ENCODE measurements at regions not wholly inside any gene's neighbourhood (a gene's known extent, or its start where the extent isn't known, plus 50 kb on each side); places are given as distances from the start of the nearest gene placed in this dataset.

DNA sequence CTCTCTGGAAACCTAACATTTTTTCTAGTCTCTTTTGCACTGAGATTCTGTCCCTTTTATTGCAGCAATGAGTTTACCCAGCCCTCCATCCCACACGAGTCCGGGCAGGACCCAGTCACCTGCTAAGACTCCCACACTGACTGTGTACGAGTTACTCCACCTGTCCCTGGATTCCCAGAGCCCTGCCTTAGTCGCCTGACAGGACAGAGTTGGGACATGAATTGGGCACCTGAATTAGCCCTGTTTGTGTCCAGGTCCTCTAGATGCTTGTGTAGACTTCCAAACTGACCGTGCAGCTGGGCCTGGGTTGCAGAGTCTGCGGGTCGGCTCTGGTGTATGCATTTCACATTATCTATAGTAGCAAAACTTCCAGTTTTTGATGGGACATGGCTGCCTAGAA, 238.7 kb downstream of the VAPA start:
- Histone ChIP-seq H3K36me3 (ENCODE audit: control insufficient read depth, insufficient read depth, low read length) (no peaks in the 10 kb centered on the region), H3K9me3 (ENCODE audit: control insufficient read depth, low read depth, low read length) (no peaks in the 10 kb centered on the region), H3K27me3 (ENCODE audit: control insufficient read depth, insufficient read depth, low read length) (no peaks in the 10 kb centered on the region), H3K4me1 (ENCODE audit: control insufficient read depth, insufficient read depth, low read length) (no peaks in the 10 kb centered on the region), H3K27ac (ENCODE audit: low read length) (no peak overlapping the region), H3K4me3 (ENCODE audit: low read length) (no peak overlapping the region)
- DNase-seq = no peak
- WGBS (ENCODE audit: insufficient coverage, low lambda C conversion rate) = no CpG with 5 or more reads among the region's 7 CpGs

DNA sequence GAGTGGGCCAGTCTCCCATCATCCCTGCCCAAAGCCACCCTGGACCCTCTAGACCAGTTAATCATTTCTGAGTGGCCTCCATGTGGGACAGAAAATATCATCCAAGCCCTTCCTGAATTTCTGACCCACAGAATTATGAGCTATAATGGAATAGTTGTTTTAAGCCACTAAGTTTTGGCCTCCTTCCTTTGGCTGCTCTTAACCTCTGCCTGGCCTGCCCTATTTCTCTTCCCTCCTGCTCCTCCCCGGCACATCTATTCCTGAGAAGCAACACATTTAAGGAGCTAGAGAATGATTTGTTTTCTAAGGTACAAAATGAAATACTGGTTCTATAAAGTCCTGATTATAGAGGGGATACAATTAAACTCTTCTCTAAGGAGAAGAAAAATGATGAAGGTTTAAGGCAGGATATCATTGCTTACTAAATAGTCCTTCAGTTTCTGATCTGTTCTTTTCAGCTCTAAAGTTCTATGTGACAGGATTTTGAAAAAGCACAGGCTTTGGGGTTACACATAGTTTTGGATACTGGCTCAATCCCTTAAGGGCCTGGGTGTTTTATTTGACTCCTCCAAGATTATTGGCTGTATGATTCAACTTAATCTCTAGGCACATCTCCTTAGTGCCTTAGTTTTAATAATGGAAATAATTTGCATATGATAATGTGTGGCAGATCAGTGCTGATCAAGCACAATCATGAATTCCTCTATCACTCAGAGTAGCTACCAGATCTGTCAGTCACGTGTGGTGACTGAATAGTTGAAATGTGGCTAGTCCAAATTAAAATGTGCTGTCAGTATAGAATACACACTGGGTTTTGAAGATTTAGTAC, 240.3 kb downstream of the VAPA start:
- Histone ChIP-seq H3K4me3 (ENCODE audit: low read length) (no peak overlapping the region), H3K4me1 (ENCODE audit: control insufficient read depth, insufficient read depth, low read length) (no peaks in the 10 kb centered on the region), H3K27me3 (ENCODE audit: control insufficient read depth, insufficient read depth, low read length) (no peaks in the 10 kb centered on the region), H3K9me3 (ENCODE audit: control insufficient read depth, low read depth, low read length) (no peaks in the 10 kb centered on the region), H3K27ac (ENCODE audit: low read length) (no peak overlapping the region), H3K36me3 (ENCODE audit: control insufficient read depth, insufficient read depth, low read length) (no peaks in the 10 kb centered on the region)
- no peak for DNase-seq
- WGBS (ENCODE audit: insufficient coverage, low lambda C conversion rate) = no CpG with 5 or more reads among the region's 2 CpGs

DNA sequence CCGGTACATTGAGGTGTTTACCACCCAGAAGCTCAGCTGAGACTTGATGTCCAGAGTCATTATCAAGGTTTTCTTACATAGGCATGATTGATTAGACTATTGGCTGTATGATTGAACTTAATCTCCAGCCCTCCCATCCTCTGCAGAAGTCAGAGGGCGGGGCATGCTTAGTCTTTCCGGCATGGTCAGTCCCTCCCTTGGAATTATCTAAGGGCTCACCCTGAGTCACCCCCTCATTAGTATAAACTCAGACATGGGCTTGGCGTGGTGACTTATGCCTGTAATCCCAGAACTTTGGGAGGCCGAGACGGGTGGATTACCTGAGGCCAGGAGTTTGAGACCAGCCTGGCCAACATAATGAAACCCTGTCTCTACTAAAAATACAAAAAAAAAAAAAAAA, 243.9 kb downstream of the VAPA start:
- no peaks in the 10 kb centered on the region for H3K36me3 ChIP-seq (ENCODE audit: control insufficient read depth, insufficient read depth, low read length)
- H3K4me1 ChIP-seq (ENCODE audit: control insufficient read depth, insufficient read depth, low read length) = no peaks in the 10 kb centered on the region
- no peak overlapping the region for H3K27ac ChIP-seq (ENCODE audit: low read length)
- no peaks in the 10 kb centered on the region for H3K9me3 ChIP-seq (ENCODE audit: control insufficient read depth, low read depth, low read length)
- DNase-seq = no peak
- H3K27me3 ChIP-seq (ENCODE audit: control insufficient read depth, insufficient read depth, low read length) = no peaks in the 10 kb centered on the region
- WGBS (ENCODE audit: insufficient coverage, low lambda C conversion rate) = no CpG with 5 or more reads among the region's 6 CpGs
- no peak overlapping the region for H3K4me3 ChIP-seq (ENCODE audit: low read length)

DNA sequence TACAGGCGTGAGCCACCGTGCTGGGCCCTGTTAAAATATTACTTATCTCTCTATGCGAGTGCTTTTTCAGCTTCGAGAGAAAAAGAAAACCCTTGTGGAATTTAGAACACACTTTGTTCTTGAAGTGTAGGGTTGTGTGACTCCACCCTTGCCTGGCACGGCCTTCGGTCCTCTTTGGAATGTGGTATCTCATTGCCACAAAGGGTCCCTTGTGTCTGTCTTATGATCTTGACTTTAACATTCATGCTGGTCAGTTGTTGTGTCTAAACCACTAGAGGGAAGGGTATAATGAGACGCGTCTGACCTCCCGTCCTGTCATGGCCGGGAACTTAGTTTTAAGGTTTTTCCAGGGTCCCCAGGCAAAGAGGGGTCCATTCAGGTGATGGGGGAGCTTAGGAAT, 246.4 kb downstream of the VAPA start:
- no peak for DNase-seq
- H3K4me1 ChIP-seq (ENCODE audit: control insufficient read depth, insufficient read depth, low read length) = no peaks in the 10 kb centered on the region
- H3K27me3 ChIP-seq (ENCODE audit: control insufficient read depth, insufficient read depth, low read length) = no peaks in the 10 kb centered on the region
- WGBS (ENCODE audit: insufficient coverage, low lambda C conversion rate) = no CpG with 5 or more reads among the region's 10 CpGs
- H3K36me3 ChIP-seq (ENCODE audit: control insufficient read depth, insufficient read depth, low read length) = no peaks in the 10 kb centered on the region
- H3K4me3 ChIP-seq (ENCODE audit: low read length) = no peak overlapping the region
- no peaks in the 10 kb centered on the region for H3K9me3 ChIP-seq (ENCODE audit: control insufficient read depth, low read depth, low read length)
- no peak overlapping the region for H3K27ac ChIP-seq (ENCODE audit: low read length)

DNA sequence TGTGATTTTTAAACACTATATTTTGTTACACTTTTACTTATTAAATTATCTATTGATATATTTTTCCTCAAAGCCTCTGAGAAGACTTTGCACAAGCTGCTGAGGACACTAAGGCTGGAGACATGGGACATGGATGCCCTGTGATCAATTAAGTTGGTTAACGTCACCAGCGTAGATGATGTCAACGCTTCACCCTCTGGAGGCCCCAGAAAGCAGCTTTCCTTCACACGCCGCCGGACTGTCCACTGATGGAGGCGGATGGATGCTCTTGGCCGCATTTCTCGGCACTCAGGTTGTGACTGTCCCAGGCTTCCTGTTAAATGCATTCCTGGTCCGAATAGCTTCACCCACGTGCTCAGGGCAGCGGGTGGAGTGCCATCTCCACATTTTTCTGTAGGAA, 247.5 kb downstream of the VAPA start:
- no peak for DNase-seq
- Histone ChIP-seq H3K4me3 (ENCODE audit: low read length) (no peak overlapping the region), H3K27ac (ENCODE audit: low read length) (no peak overlapping the region), H3K36me3 (ENCODE audit: control insufficient read depth, insufficient read depth, low read length) (no peaks in the 10 kb centered on the region), H3K9me3 (ENCODE audit: control insufficient read depth, low read depth, low read length) (no peaks in the 10 kb centered on the region), H3K4me1 (ENCODE audit: control insufficient read depth, insufficient read depth, low read length) (no peaks in the 10 kb centered on the region), H3K27me3 (ENCODE audit: control insufficient read depth, insufficient read depth, low read length) (no peaks in the 10 kb centered on the region)
- WGBS (ENCODE audit: insufficient coverage, low lambda C conversion rate) = no CpG with 5 or more reads among the region's 12 CpGs

DNA sequence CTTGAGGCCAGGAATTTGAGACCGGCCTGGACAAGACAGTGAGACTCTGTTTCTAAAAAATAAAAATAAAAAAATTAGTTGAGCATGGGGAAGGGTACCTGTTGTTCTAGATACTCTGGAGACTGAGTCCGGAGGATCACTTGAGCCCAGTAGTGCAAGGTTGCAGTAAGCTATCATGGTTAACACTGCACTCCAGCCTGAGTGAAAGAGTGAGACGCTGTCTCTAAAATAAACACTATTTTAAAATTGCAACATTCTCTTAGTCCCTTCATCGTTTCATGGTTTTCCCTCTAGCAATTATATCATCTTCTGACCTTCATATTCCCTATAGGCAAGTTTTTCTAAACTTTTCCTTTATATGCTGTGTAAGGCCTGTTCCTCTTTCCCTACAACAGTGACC, 248.5 kb downstream of the VAPA start:
- H3K9me3 ChIP-seq (ENCODE audit: control insufficient read depth, low read depth, low read length) = no peaks in the 10 kb centered on the region
- H3K36me3 ChIP-seq (ENCODE audit: control insufficient read depth, insufficient read depth, low read length) = no peaks in the 10 kb centered on the region
- DNase-seq = no peak
- H3K4me3 ChIP-seq (ENCODE audit: low read length) = no peak overlapping the region
- 83% methylated on average over 1 of the region's 4 CpGs for WGBS (ENCODE audit: insufficient coverage, low lambda C conversion rate)
- no peaks in the 10 kb centered on the region for H3K4me1 ChIP-seq (ENCODE audit: control insufficient read depth, insufficient read depth, low read length)
- H3K27me3 ChIP-seq (ENCODE audit: control insufficient read depth, insufficient read depth, low read length) = no peaks in the 10 kb centered on the region
- H3K27ac ChIP-seq (ENCODE audit: low read length) = no peak overlapping the region

DNA sequence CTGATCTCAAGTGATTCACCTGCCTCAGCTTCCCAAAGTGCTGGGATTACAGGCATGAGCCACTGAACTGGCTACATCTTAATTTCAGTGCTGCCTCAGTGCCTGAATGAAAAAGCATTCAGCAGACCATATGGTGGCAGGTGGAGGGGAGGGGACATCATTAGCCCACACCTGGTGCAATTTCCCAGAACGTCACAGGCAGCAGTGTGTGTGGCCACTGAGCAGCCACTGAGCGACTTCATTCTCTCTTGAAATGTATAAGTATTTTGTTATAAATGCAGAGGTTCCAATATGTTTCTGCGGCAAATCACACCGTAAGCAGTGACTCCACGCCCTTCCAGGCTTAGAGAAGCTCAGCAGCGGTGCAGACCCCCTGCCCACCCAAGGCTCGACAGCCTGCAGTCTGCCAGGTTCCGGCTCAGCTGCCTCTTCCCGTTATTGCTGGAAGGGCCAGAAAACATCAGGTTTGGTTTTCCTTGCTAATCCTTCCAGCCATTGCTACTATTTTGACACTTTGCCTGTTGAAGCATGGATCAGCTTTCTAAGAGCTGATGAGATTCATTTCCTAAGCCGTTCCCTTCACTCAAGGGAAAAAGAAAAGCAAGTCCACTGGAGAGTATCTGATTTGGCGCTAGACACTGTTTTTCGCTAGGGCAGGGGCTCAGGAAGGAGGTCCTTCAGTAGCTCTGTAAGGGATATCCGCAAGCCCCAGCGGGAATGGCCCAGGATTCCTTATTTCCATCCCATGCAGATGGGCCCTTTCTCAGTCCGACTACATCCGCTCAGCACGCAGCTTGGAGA, 250.7 kb downstream of the VAPA start:
- no peak for DNase-seq
- WGBS (ENCODE audit: insufficient coverage, low lambda C conversion rate) = 90% methylated on average over 2 of the region's 17 CpGs

DNA sequence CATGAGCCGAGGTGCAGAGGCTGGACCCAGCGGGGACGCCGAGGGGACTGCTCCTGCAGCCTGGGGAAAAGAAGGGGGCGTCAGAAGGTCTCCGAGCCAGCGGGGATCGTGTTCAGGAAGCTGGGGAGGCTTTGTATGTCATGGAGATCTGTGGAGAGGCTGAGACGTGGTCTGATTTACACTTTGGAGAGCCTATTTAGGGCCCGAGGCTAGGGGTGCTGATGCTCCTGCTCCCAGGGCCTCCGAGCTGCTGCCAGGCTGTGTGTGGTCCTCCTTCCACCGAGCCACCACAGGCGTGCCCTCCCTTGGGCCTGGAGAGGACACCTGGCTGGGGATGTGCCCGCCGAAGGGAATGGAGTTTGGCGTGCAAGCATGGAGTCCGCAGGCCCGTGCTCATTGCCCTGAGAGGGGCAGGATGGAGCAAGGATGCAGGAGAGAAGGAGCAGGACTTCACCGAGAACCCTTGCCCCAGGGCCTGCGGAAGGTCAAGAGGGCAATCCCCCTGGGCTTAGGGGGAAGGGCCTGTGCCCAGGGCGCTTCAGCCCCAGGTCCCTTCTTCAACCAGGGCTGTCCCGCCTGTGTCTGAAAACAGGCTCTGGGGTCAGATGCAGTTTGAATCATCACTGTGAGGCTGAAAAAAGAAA, 252.5 kb downstream of the VAPA start:
- DNase-seq = no peak
- Histone ChIP-seq H3K4me3 (ENCODE audit: low read length) (no peak overlapping the region), H3K4me1 (ENCODE audit: control insufficient read depth, insufficient read depth, low read length) (no peaks in the 10 kb centered on the region), H3K9me3 (ENCODE audit: control insufficient read depth, low read depth, low read length) (no peaks in the 10 kb centered on the region), H3K36me3 (ENCODE audit: control insufficient read depth, insufficient read depth, low read length) (no peaks in the 10 kb centered on the region), H3K27me3 (ENCODE audit: control insufficient read depth, insufficient read depth, low read length) (no peaks in the 10 kb centered on the region), H3K27ac (ENCODE audit: low read length) (no peak overlapping the region)
- WGBS (ENCODE audit: insufficient coverage, low lambda C conversion rate) = no CpG with 5 or more reads among the region's 22 CpGs

More for the DNA sequence above, 250.7 kb downstream of the VAPA start:
- Histone ChIP-seq H3K4me1 (ENCODE audit: control insufficient read depth, insufficient read depth, low read length) (no peaks in the 10 kb centered on the region), H3K36me3 (ENCODE audit: control insufficient read depth, insufficient read depth, low read length) (no peaks in the 10 kb centered on the region), H3K4me3 (ENCODE audit: low read length) (no peak overlapping the region), H3K27ac (ENCODE audit: low read length) (no peak overlapping the region), H3K9me3 (ENCODE audit: control insufficient read depth, low read depth, low read length) (no peaks in the 10 kb centered on the region), H3K27me3 (ENCODE audit: control insufficient read depth, insufficient read depth, low read length) (no peaks in the 10 kb centered on the region)

DNA sequence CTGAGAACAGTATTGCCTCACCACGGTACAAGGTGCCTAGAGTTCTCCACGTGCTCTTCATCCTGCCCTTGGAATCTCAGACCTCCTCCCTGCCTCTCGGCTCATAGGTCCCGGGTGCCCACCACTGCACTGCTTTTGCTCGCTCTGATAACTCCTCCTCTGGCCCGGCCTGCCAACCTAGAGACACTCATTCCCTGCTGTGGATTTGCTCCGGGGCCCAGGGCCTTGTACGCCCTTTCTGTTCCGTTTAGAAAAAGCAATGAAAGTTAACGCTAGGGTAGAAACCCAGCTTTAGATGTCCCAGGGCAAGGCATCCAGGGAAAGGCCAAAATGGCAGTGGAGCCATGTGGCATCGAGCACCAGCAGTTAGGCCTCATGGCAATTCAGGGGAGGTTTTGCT, 253.9 kb downstream of the VAPA start:
- no CpG with 5 or more reads among the region's 11 CpGs for WGBS (ENCODE audit: insufficient coverage, low lambda C conversion rate)

DNA sequence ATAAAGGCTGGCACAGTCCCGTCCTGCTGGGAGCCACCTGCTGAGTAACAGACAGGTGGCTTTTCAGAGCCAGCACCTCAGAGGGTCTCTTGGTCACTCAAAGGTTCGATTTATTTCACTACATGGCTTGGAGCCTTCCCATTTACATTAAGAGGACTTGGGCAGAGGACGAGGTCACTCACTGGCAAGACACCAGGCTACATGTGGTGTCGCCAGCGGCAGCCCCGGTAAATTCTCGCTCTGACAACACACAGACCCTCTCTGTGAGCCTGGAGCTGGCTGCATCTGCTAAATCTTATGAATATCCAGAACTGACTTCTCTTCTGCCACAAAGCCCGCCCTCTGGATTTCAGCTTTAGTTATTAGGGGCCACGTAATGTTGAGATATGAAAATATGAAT, 254.7 kb downstream of the VAPA start:
- H3K36me3 ChIP-seq (ENCODE audit: control insufficient read depth, insufficient read depth, low read length) = no peaks in the 10 kb centered on the region
- H3K27me3 ChIP-seq (ENCODE audit: control insufficient read depth, insufficient read depth, low read length) = no peaks in the 10 kb centered on the region
- H3K9me3 ChIP-seq (ENCODE audit: control insufficient read depth, low read depth, low read length) = no peaks in the 10 kb centered on the region
- H3K27ac ChIP-seq (ENCODE audit: low read length) = no peak overlapping the region
- DNase-seq = no peak
- WGBS (ENCODE audit: insufficient coverage, low lambda C conversion rate) = no CpG with 5 or more reads among the region's 9 CpGs
- H3K4me3 ChIP-seq (ENCODE audit: low read length) = no peak overlapping the region
- H3K4me1 ChIP-seq (ENCODE audit: control insufficient read depth, insufficient read depth, low read length) = no peaks in the 10 kb centered on the region

More for the DNA sequence above, 253.9 kb downstream of the VAPA start:
- no peak overlapping the region for H3K27ac ChIP-seq (ENCODE audit: low read length)
- H3K36me3 ChIP-seq (ENCODE audit: control insufficient read depth, insufficient read depth, low read length) = no peaks in the 10 kb centered on the region
- no peaks in the 10 kb centered on the region for H3K9me3 ChIP-seq (ENCODE audit: control insufficient read depth, low read depth, low read length)
- no peaks in the 10 kb centered on the region for H3K27me3 ChIP-seq (ENCODE audit: control insufficient read depth, insufficient read depth, low read length)
- H3K4me3 ChIP-seq (ENCODE audit: low read length) = no peak overlapping the region
- no peaks in the 10 kb centered on the region for H3K4me1 ChIP-seq (ENCODE audit: control insufficient read depth, insufficient read depth, low read length)
- no peak for DNase-seq

All from large intestine (tissue), 3 donors.